ENCODE measurements at regions not wholly inside any gene's neighbourhood (a gene's known extent, or its start where the extent isn't known, plus 50 kb on each side); places are given as distances from the start of the nearest gene placed in this dataset.

- TF ChIP-seq CTCF (IDR thresholded peaks at IDR 0.05) = no peak
- TF ChIP-seq EP300 (IDR thresholded peaks at IDR 0.05) = no peak
- TF ChIP-seq POLR2A (IDR thresholded peaks at IDR 0.05) = no peak
Measured at GRCh38 chr17:53191878-53192277, 630.8 kb upstream of the KIF2B start.

Measured in tibial nerve (tissue), 4 donors.